Coronary artery (tissue), 2 donors: ENCODE measurements at regions not wholly inside any gene's neighbourhood (a gene's known extent, or its start where the extent isn't known, plus 50 kb on each side); places are given as distances from the start of the nearest gene placed in this dataset.

ENCODE experiments used
- DNase-seq: peaks from one replicate; pipeline ENCODE4 v3.0.0-alpha.2; 2017; ENCODE audit warnings: low spot score
- H3K27ac ChIP-seq, 2 donors: fragments of 200-600 bp; sonication (generic); one replicate each; pipeline ENCODE4 v1.5.1; 2016 to 2019
- H3K4me3 ChIP-seq: fragments of 200-600 bp; sonication (generic); 2 replicates; pipeline ENCODE4 v1.5.1; 2016; ENCODE audit warnings: mild to moderate bottlenecking, moderate library complexity
- TF ChIP-seq, protein P1 (sequence below): fragments of 200-600 bp; sonication (generic); IDR thresholded peaks from one replicate; pipeline ENCODE4 v1.5.1; 2019; ENCODE audit warnings: antibody characterized with exemption

DNA sequence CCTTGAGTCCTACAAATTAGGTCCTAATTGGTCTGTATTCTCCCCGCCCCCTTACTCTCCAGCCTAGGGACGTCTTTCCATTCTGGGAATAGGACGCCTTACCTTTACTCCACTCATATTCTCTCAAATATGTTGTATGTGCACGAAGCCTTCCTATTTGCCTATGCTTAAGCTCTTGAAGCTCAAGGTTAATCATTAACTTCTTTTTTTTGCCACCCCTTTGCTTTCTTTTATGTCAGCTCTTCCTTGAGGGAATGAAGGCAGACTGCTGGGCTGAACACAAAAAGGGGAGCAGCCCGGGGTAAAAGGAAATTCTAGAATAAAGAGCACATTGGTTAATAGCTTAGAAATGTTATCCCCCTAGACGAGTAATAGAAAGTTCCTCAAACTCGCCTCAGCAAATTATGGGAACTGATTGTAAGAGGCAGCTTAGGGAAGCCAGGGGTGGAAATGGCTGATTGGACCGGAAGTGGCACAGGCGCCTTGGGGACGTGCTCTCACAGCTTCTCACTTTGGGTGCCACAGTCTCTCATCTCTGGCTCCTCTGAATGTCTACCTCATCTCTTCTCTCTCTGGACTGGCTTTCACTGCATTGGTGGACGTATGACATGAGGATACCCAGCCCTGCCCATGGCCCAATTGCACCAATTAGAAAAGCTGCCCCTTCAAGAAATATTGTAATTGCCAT is 122.3 kb upstream of the IL12B start:
- Histone ChIP-seq H3K27ac (peak overlapping the region in 1 of 2 donors; percentile 88), H3K4me3 (no peak overlapping the region)
- TF ChIP-seq, protein P1, sequence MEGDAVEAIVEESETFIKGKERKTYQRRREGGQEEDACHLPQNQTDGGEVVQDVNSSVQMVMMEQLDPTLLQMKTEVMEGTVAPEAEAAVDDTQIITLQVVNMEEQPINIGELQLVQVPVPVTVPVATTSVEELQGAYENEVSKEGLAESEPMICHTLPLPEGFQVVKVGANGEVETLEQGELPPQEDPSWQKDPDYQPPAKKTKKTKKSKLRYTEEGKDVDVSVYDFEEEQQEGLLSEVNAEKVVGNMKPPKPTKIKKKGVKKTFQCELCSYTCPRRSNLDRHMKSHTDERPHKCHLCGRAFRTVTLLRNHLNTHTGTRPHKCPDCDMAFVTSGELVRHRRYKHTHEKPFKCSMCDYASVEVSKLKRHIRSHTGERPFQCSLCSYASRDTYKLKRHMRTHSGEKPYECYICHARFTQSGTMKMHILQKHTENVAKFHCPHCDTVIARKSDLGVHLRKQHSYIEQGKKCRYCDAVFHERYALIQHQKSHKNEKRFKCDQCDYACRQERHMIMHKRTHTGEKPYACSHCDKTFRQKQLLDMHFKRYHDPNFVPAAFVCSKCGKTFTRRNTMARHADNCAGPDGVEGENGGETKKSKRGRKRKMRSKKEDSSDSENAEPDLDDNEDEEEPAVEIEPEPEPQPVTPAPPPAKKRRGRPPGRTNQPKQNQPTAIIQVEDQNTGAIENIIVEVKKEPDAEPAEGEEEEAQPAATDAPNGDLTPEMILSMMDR = no peak
- DNase-seq = no peak

GRCh38 chr5:159453209-159453608 is 122.9 kb upstream of the IL12B start:
- H3K4me3 ChIP-seq = no peak overlapping the region
- H3K27ac ChIP-seq = no peak overlapping the region
- TF ChIP-seq, protein P1 = no peak
- DNase-seq = peak; percentile 65

DNA sequence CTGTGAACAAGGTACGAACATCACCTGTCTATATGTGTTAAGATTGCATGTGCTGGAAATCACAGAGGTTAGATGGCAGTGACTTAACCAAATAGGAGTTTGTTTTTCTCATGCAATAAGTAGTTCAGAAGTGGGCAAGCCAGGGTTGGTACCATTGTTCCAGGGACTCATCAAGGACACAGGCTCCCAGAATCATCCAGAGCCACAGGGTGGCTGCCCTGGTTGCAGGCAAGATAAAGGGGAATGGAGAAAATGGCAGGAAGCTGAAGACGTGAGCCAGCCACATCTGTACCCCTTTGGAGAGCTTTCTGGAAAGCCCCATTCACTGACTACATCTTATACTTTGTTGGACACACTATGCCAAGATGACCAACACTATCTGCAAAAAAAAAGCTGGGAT is 126.0 kb upstream of the IL12B start:
- TF ChIP-seq, protein P1 = no peak
- Histone ChIP-seq H3K27ac (no peak overlapping the region), H3K4me3 (no peak overlapping the region)
- no peak for DNase-seq

DNA sequence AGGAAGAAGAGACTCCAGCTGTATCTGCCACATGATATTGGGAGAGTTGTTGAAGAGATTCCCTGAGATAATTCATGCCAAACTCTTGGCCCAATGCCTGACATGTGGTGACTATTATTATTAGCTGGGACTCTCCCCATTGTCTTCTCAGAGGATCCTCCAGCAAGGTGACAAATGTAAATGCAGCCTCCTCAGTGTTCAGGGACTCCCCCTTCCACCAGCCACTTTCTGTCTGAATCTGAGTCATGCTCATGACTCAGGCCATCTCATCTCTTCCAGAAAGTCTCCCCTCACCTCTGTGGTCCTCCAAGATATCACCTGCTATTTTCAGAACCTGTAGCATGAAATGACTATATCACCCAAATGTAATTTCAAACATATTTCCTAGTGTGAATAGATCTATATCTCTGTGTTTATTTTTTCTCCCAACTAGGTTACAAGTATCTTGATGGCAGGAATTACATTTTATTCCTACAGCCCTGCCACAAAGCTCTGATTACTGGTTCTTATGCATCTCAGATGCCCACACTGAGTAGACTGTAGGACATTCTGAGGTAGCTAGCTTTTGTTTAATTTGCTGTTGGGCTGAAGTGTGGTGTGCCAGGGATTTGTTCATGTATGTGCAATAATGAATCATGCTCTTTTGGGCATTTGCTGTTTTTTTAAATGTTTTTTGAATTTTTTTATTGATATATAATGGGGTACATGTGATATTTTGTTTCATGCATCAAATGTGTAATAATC is 126.6 kb upstream of the IL12B start:
- DNase-seq = no peak
- H3K4me3 ChIP-seq = no peak overlapping the region
- H3K27ac ChIP-seq = no peak overlapping the region
- TF ChIP-seq, protein P1 = no peak

GRCh38 chr5:159458217-159458711 is 128.0 kb upstream of the IL12B start:
- TF ChIP-seq, protein P1 = no peak
- DNase-seq = no peak
- no peak overlapping the region for H3K4me3 ChIP-seq
- no peak overlapping the region for H3K27ac ChIP-seq

DNA sequence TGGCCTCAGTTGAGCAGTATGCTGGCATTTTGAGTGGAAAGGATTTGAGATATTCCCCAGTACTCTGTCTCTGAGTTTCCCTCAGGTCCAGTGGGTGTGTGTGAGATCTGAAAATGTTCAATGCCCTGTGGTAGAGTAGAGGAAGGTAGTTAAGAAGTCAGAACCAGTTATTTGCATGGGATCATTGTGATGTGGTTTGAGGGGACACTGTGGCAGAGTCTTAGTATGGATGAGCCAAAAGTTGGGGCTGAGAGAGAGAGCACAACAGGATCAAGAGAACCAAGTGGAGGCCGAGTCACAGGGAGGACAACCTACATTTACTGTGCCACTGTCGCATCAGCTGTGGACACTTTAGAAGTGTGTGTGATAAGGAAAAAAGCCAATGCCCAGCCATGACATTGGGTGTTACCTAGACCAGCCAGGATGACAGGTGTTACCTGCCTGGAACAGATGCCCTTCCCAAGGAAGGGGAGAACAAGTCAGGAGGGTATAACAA is 128.9 kb upstream of the IL12B start:
- TF ChIP-seq, protein P1 = no peak
- H3K4me3 ChIP-seq = no peak overlapping the region
- DNase-seq = no peak
- H3K27ac ChIP-seq = no peak overlapping the region
